GM12878 (cell line): ENCODE measurements at regions not wholly inside any gene's neighbourhood (a gene's known extent, or its start where the extent isn't known, plus 50 kb on each side); places are given as distances from the start of the nearest gene placed in this dataset.

Source experiments
- ATAC-seq: fragments of 200-7000 bp; cut with Tn5 transposase; 3 replicates; pipeline ENCODE4 v1.9.1; 2020; ENCODE audit warnings: mild to moderate bottlenecking, moderate library complexity
- BruUV-seq: library from RNA; stranded (reverse); fragments of 400-500 nt; replicated peaks from 2 replicates; lab custom pipeline; 2021; lab: Mats Ljungman, UMichigan
- CTCF ChIA-PET: fragments of 300-600 bp; sonication (Branson Sonifier 250); formaldehyde crosslinking; extraction: SDS; loops from one replicate; lab custom pipeline; 2021; ENCODE audit warnings: inconsistent platforms; lab: Yijun Ruan, JAX
- POLR2A ChIA-PET: fragments of 350-600 bp; formaldehyde crosslinking; extraction: SDS; loops from one replicate; lab custom pipeline; 2021; ENCODE audit warnings: inconsistent platforms; lab: Charles Lee
- RAD21 ChIA-PET: fragments of 300-600 bp; sonication (Branson Sonifier 250); formaldehyde crosslinking; loops from one replicate; lab custom pipeline; 2023; ENCODE audit warnings: antibody characterized with exemption; ENCODE audit not compliant: unreplicated experiment; lab: Charles Lee
- SMC1A ChIA-PET: fragments of 300-600 bp; sonication (Branson Sonifier 250); formaldehyde crosslinking; loops from one replicate; lab custom pipeline; 2023; ENCODE audit not compliant: unreplicated experiment, uncharacterized antibody; lab: Charles Lee
- DNase-seq: peaks from one replicate; pipeline ENCODE4 v3.0.0-alpha.2; 2011; ENCODE audit warnings: low read depth, low spot score
- FAIRE-seq: peaks from 3 replicates; lab custom pipeline; 2011; peaks lifted over from hg19 to GRCh38; lab: Jason Lieb, UNC
- H2AFZ ChIP-seq: 2 replicates; pipeline ENCODE4 v1.6.0; 2011; ENCODE audit warnings: low read depth, low read length, control low read depth; ENCODE audit not compliant: control insufficient read depth
- H3K27ac ChIP-seq: 2 replicates; pipeline ENCODE4 v1.5.1; 2011; ENCODE audit warnings: control low read depth; ENCODE audit not compliant: control insufficient read depth, insufficient read depth
- H3K27me3 ChIP-seq, 2 experiments: replicated peaks in 1 of 2; 2 replicates each; pipeline versions ENCODE4 v1.6.0 to v1.6.1; 2011; ENCODE audit warnings: low read length in 1 of 2; ENCODE audit not compliant: control insufficient read depth in 2 of 2, insufficient read depth in 2 of 2
- H3K36me3 ChIP-seq, 2 experiments: 2 replicates each; pipeline ENCODE4 v1.5.1; 2011; ENCODE audit warnings: low read length in 1 of 2; ENCODE audit not compliant: control insufficient read depth in 2 of 2, insufficient read depth in 2 of 2
- H3K4me1 ChIP-seq: 2 replicates; pipeline ENCODE4 v1.6.1; 2011; ENCODE audit warnings: mild to moderate bottlenecking, low read length, moderate library complexity, mixed read lengths; ENCODE audit not compliant: control insufficient read depth, insufficient read depth
- H3K4me2 ChIP-seq: 2 replicates; pipeline ENCODE4 v1.6.0; 2011; ENCODE audit warnings: control low read depth; ENCODE audit not compliant: control insufficient read depth, insufficient read depth
- H3K4me3 ChIP-seq: fragments of 200-600 bp; sonication (generic); 2 replicates; pipeline ENCODE4 v1.5.1; 2016
- H3K79me2 ChIP-seq: 2 replicates; pipeline ENCODE4 v1.6.0; 2011; ENCODE audit warnings: low read length; ENCODE audit not compliant: control insufficient read depth, insufficient read depth
- H3K9ac ChIP-seq: 2 replicates; pipeline ENCODE4 v1.8.0; 2011; ENCODE audit warnings: low read length, control low read depth, mixed read lengths; ENCODE audit not compliant: control insufficient read depth, insufficient read depth
- H3K9me3 ChIP-seq: replicated peaks from 3 replicates; pipeline ENCODE4 v1.5.1; 2011; ENCODE audit warnings: mild to moderate bottlenecking, low read length; ENCODE audit not compliant: control insufficient read depth, insufficient read depth
- H4K20me1 ChIP-seq: 2 replicates; pipeline ENCODE4 v1.6.0; 2011; ENCODE audit not compliant: control insufficient read depth, insufficient read depth
- BCL11A ChIP-seq: IDR thresholded peaks from 2 replicates; pipeline ENCODE4 v1.6.1; 2011; ENCODE audit warnings: low read depth, low read length
- BCL3 ChIP-seq: IDR thresholded peaks from 2 replicates; pipeline ENCODE4 v1.6.1; 2011; ENCODE audit warnings: borderline replicate concordance, low read depth, mild to moderate bottlenecking, moderate library complexity, low read length; ENCODE audit not compliant: insufficient read depth, poor library complexity, severe bottlenecking
- CEBPZ ChIP-seq: fragments of 150-350 bp; IDR thresholded peaks from 2 replicates; pipeline ENCODE4 v1.6.1; 2016; ENCODE audit warnings: low read depth, low read length
- EP300 ChIP-seq, 2 experiments: fragments of 150-350 bp in 1 of 2; IDR thresholded peaks; 2 replicates each; pipeline ENCODE4 v1.6.1; 2011 to 2012; ENCODE audit warnings: low read depth in 2 of 2, low read length in 2 of 2, borderline replicate concordance in 1 of 2, improper control_type of control experiment in 1 of 2, inconsistent platforms in 1 of 2; ENCODE audit not compliant: control insufficient read depth in 1 of 2
- EZH2 ChIP-seq: IDR thresholded peaks from 2 replicates; pipeline ENCODE4 v1.6.1; 2012; ENCODE audit warnings: low read depth, mild to moderate bottlenecking, control low read depth, inconsistent platforms, low read length, borderline replicate concordance; ENCODE audit not compliant: control insufficient read depth
- HDAC6 ChIP-seq: fragments of 200-600 bp; sonication (generic); IDR thresholded peaks from one replicate; pipeline ENCODE4 v1.8.0; 2017; ENCODE audit warnings: antibody characterized with exemption; ENCODE audit not compliant: unreplicated experiment
- NFXL1 ChIP-seq: fragments of 450-650 bp; IDR thresholded peaks from 2 replicates; pipeline ENCODE4 v1.6.1; 2017; ENCODE audit warnings: antibody characterized with exemption, mild to moderate bottlenecking, borderline replicate concordance
- POLR2AphosphoS5 ChIP-seq: IDR thresholded peaks from 2 replicates; pipeline ENCODE4 v1.6.1; 2011; ENCODE audit warnings: mild to moderate bottlenecking, low read length, inconsistent platforms
- RBBP5 ChIP-seq: fragments of 200-600 bp; sonication (generic); conservative IDR thresholded peaks from 2 replicates; pipeline ENCODE4 v1.6.1; 2016
- RELA ChIP-seq: fragments of 450-650 bp; IDR thresholded peaks from 2 replicates; pipeline ENCODE4 v1.8.0; 2014; ENCODE audit warnings: borderline replicate concordance; ENCODE audit not compliant: partially characterized antibody
- SPI1 ChIP-seq: IDR thresholded peaks from 2 replicates; pipeline ENCODE4 v1.6.1; 2011; ENCODE audit warnings: low read depth, mild to moderate bottlenecking, low read length, moderate library complexity, borderline replicate concordance; ENCODE audit not compliant: insufficient read depth
- TCF12 ChIP-seq: IDR thresholded peaks from 2 replicates; pipeline ENCODE4 v1.6.1; 2011; ENCODE audit warnings: low read depth, mild to moderate bottlenecking, low read length
- WGBS: methylation state at CpG from one replicate; pipeline ENCODE4 v1.1.6; 2016; ENCODE audit warnings: low lambda C conversion rate; ENCODE audit not compliant: insufficient replicate concordance, insufficient coverage; ENCODE audit errors: missing lambda C conversion rate; 5-methylcytosine and 5-hydroxymethylcytosine counted together
- in situ Hi-C: fragments of 300-500 bp; cut with MboI; formaldehyde crosslinking; loops from 9 replicates; pipeline ENCODE4 v1.14.3; 2018; ENCODE audit warnings: mixed read lengths
- intact Hi-C: fragments of 100-400 bp; cut with micrococcal nuclease; formaldehyde crosslinking; loops from one replicate; pipeline ENCODE4 v1.14.2; 2022; ENCODE audit not compliant: unreplicated experiment

- H3K9me3 ChIP-seq: no peaks in the 10 kb centered on the region
- RAD21 ChIA-PET: no interaction called here
- no peak overlapping the region for H3K27ac ChIP-seq
- FAIRE-seq: no peak
- no peak overlapping the region for H3K4me3 ChIP-seq
- H4K20me1 ChIP-seq: no peaks in the 10 kb centered on the region
- TF ChIP-seq BCL3 (no peak), EZH2 (no peak), NFXL1 (no peak), POLR2AphosphoS5 (no peak), CEBPZ (no peak), EP300 (IDR thresholded peaks at IDR 0.05; ENCODE audit: borderline replicate concordance in 1 of 2, control insufficient read depth in 1 of 2, low read depth in 2 of 2, low read length in 2 of 2) (no peak), SPI1 (no peak), RELA (no peak), RBBP5 (no peak), HDAC6 (no peak), TCF12 (no peak), BCL11A (no peak)
- no peak overlapping the region for H2AFZ ChIP-seq
- no peak for DNase-seq
- in situ Hi-C loops: no loop called here
- SMC1A ChIA-PET: interaction anchor here (1.5 kb wide), 1 partner anchor 10 kb away, joined by 3 read pairs; no protein-coding TSS in a partner anchor
- no peak overlapping the region for H3K4me2 ChIP-seq
- no peaks in the 10 kb centered on the region for H3K79me2 ChIP-seq
- POLR2A ChIA-PET: no interaction called here
- H3K36me3 ChIP-seq: no peaks in the 10 kb centered on the region
- H3K27me3 ChIP-seq: no peaks in the 10 kb centered on the region
- 59% methylated on average over 2 of the region's 2 CpGs for WGBS
- CTCF ChIA-PET: no interaction called here
- BruUV-seq: no TSS peak
- intact Hi-C loops: no loop called here
- H3K9ac ChIP-seq: no peak overlapping the region
- H3K4me1 ChIP-seq: no peaks in the 10 kb centered on the region
- no peak for ATAC-seq
Observed at GRCh38 chr3:22615790-22616189, 587.3 kb upstream of the UBE2E2 start.
